ENCODE measurements at regions not wholly inside any gene's neighbourhood (a gene's known extent, or its start where the extent isn't known, plus 50 kb on each side); places are given as distances from the start of the nearest gene placed in this dataset.

DNA sequence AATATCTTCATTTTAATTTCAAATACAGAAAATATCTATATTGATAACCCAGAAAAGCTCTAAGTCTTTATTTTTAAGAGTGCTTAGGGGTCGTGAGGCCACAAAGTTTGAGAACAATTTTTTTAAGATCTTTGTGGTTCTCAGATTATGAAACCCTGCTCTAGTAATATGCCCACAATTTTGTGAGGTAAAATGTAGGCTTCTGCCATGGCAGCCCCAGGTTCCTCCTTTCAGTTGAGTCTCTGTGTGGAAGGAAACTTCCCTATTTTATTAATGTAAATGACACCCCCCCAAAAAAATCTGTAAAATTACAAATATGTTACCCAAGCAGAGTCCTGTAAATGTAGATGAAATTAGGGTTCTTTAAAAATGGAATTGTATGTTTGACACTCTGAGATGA lies 600.5 kb downstream of the SATB2 start:
- no peak for TF ChIP-seq SMC3 (IDR thresholded peaks at IDR 0.05; ENCODE audit: low read depth, low read length)
- TF ChIP-seq, protein P1, sequence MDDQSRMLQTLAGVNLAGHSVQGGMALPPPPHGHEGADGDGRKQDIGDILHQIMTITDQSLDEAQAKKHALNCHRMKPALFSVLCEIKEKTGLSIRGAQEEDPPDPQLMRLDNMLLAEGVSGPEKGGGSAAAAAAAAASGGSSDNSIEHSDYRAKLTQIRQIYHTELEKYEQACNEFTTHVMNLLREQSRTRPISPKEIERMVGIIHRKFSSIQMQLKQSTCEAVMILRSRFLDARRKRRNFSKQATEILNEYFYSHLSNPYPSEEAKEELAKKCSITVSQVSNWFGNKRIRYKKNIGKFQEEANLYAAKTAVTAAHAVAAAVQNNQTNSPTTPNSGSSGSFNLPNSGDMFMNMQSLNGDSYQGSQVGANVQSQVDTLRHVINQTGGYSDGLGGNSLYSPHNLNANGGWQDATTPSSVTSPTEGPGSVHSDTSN (IDR thresholded peaks at IDR 0.05): no peak
- no peak for TF ChIP-seq CHD2 (IDR thresholded peaks at IDR 0.05; ENCODE audit: low read length, partially characterized antibody)
- TF ChIP-seq CTCF (IDR thresholded peaks at IDR 0.05): no peak
- no peak for TF ChIP-seq FOXM1 (IDR thresholded peaks at IDR 0.05; ENCODE audit: low read depth)
- no peak for TF ChIP-seq MAX (IDR thresholded peaks at IDR 0.05; ENCODE audit: low read depth)
- TF ChIP-seq TAF1 (IDR thresholded peaks at IDR 0.05; ENCODE audit: borderline replicate concordance, low read depth, low read length): no peak
- no peak for TF ChIP-seq RCOR1 (IDR thresholded peaks at IDR 0.05; ENCODE audit: low read length)
- TF ChIP-seq GATA2 (CRISPR knock-in tag; IDR thresholded peaks at IDR 0.05): no peak
- no peak for TF ChIP-seq MXI1 (IDR thresholded peaks at IDR 0.05; ENCODE audit: low read depth, low read length)
- TF ChIP-seq EZH2phosphoT487 (IDR thresholded peaks at IDR 0.05; ENCODE audit: borderline replicate concordance, low read depth): no peak
- no peak for TF ChIP-seq YY1 (IDR thresholded peaks at IDR 0.05; ENCODE audit: low read depth)
- TF ChIP-seq POLR2AphosphoS5 (IDR thresholded peaks at IDR 0.05; ENCODE audit: low read depth, low read length): no peak
- TF ChIP-seq RFX5 (IDR thresholded peaks at IDR 0.05; ENCODE audit: low read length): no peak
